ENCODE measurements at regions not wholly inside any gene's neighbourhood (a gene's known extent, or its start where the extent isn't known, plus 50 kb on each side); places are given as distances from the start of the nearest gene placed in this dataset.

DNA sequence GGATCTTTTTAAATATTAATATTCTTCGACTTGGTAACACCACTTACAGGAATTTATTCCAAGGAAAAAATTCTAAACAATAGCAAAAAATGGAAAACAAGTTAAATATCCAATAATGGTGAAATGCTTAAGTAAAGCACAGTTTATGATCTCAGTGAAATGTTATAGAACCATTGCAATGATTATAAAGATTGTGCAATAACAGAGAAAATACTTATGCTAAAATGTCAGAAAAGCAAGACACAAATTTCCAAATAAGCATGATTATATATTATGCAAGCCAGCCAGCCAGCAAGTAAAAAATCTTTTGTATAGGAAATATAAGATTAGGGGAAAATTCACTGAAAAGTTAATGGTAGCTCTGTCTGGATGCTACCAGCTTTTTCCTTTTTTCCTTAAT lies 102.7 kb upstream of the EFNA5 start:
- Histone ChIP-seq H3K27me3 (ENCODE audit: insufficient read depth, low read depth) (no peaks in the 10 kb centered on the region), H3K4me2 (no peak overlapping the region), H3K4me3 (no peak overlapping the region), H3K9me2 (ENCODE audit: insufficient read depth) (no peaks in the 10 kb centered on the region), H3K4me1 (replicated peaks; ENCODE audit: insufficient read depth) (no peaks in the 10 kb centered on the region), H3K27ac (no peak overlapping the region), H3F3A (ENCODE audit: insufficient read depth, low read depth) (no peaks in the 10 kb centered on the region), H2AFZ (no peak overlapping the region), H4K20me1 (ENCODE audit: insufficient read depth) (no peaks in the 10 kb centered on the region), H3K79me2 (ENCODE audit: low read depth) (no peaks in the 10 kb centered on the region), H3K9me3 (ENCODE audit: insufficient read depth, low read depth) (no peaks in the 10 kb centered on the region), H3K36me3 (ENCODE audit: low read depth) (no peaks in the 10 kb centered on the region)
- DNase-seq, result no peak
- intact Hi-C loops (cut with micrococcal nuclease; ENCODE audit: unreplicated experiment), result no loop called here
- ChIA-PET CTCF (no interaction called here), POLR2A (ENCODE audit: unreplicated experiment) (no interaction called here)
- TF ChIP-seq CTCF (conservative IDR thresholded peaks at IDR 0.05) (no peak), EZH2 (IDR thresholded peaks at IDR 0.05; ENCODE audit: low read depth) (no peak)
- BruUV-seq (replicated peaks), result no TSS peak

- Histone ChIP-seq H3K27ac (no peak overlapping the region), H3K36me3 (ENCODE audit: low read depth) (no peaks in the 10 kb centered on the region), H3K4me3 (no peak overlapping the region), H3K9me3 (ENCODE audit: insufficient read depth, low read depth) (no peaks in the 10 kb centered on the region), H2AFZ (no peak overlapping the region), H3F3A (ENCODE audit: insufficient read depth, low read depth) (no peaks in the 10 kb centered on the region), H3K27me3 (ENCODE audit: insufficient read depth, low read depth) (no peaks in the 10 kb centered on the region), H3K79me2 (ENCODE audit: low read depth) (no peaks in the 10 kb centered on the region), H3K4me2 (no peak overlapping the region), H3K9me2 (ENCODE audit: insufficient read depth) (no peaks in the 10 kb centered on the region), H4K20me1 (ENCODE audit: insufficient read depth) (no peaks in the 10 kb centered on the region), H3K4me1 (replicated peaks; ENCODE audit: insufficient read depth) (no peaks in the 10 kb centered on the region)
- TF ChIP-seq CTCF (conservative IDR thresholded peaks at IDR 0.05), result no peak
- TF ChIP-seq EZH2 (IDR thresholded peaks at IDR 0.05; ENCODE audit: low read depth), result no peak
- CTCF ChIA-PET, result no interaction called here
- no peak for DNase-seq
- intact Hi-C loops (cut with micrococcal nuclease; ENCODE audit: unreplicated experiment), result no loop called here
- no TSS peak for BruUV-seq (replicated peaks)
- POLR2A ChIA-PET (ENCODE audit: unreplicated experiment), result no interaction called here
Measured at GRCh38 chr5:107772418-107773310, 101.9 kb upstream of the EFNA5 start.

GRCh38 chr5:107771926-107772325 lies 101.2 kb upstream of the EFNA5 start:
- DNase-seq, result no peak
- no peaks in the 10 kb centered on the region for H3K9me3 ChIP-seq (ENCODE audit: insufficient read depth, low read depth)
- no peaks in the 10 kb centered on the region for H3K9me2 ChIP-seq (ENCODE audit: insufficient read depth)
- POLR2A ChIA-PET (ENCODE audit: unreplicated experiment), result no interaction called here
- no peak overlapping the region for H2AFZ ChIP-seq
- H4K20me1 ChIP-seq (ENCODE audit: insufficient read depth), result no peaks in the 10 kb centered on the region
- H3K4me2 ChIP-seq, result no peak overlapping the region
- no peaks in the 10 kb centered on the region for H3K4me1 ChIP-seq (replicated peaks; ENCODE audit: insufficient read depth)
- CTCF ChIA-PET, result no interaction called here
- no peak overlapping the region for H3K4me3 ChIP-seq
- intact Hi-C loops (cut with micrococcal nuclease; ENCODE audit: unreplicated experiment), result no loop called here
- H3K36me3 ChIP-seq (ENCODE audit: low read depth), result no peaks in the 10 kb centered on the region
- no peak overlapping the region for H3K27ac ChIP-seq
- BruUV-seq (replicated peaks), result no TSS peak
- H3K27me3 ChIP-seq (ENCODE audit: insufficient read depth, low read depth), result no peaks in the 10 kb centered on the region
- TF ChIP-seq EZH2 (IDR thresholded peaks at IDR 0.05; ENCODE audit: low read depth) (no peak), CTCF (conservative IDR thresholded peaks at IDR 0.05) (no peak)
- H3K79me2 ChIP-seq (ENCODE audit: low read depth), result no peaks in the 10 kb centered on the region
- H3F3A ChIP-seq (ENCODE audit: insufficient read depth, low read depth), result no peaks in the 10 kb centered on the region

Data from PC-9 (cell line).